ENCODE measurements at regions not wholly inside any gene's neighbourhood (a gene's known extent, or its start where the extent isn't known, plus 50 kb on each side); places are given as distances from the start of the nearest gene placed in this dataset.

GRCh38 chr22:27084130-27084529 lies 426.7 kb downstream of the MIAT start:
- no peak for TF ChIP-seq POLR2A (IDR thresholded peaks at IDR 0.05)
- no peak for TF ChIP-seq CTCF (IDR thresholded peaks at IDR 0.05)
- TF ChIP-seq POLR2AphosphoS5 (IDR thresholded peaks at IDR 0.05; ENCODE audit: insufficient read depth in 1 of 2, low read depth in 1 of 2), result no peak

Data from vagina (tissue), 2 donors.